Nephron (organoid): ENCODE measurements at regions not wholly inside any gene's neighbourhood (a gene's known extent, or its start where the extent isn't known, plus 50 kb on each side); places are given as distances from the start of the nearest gene placed in this dataset.

Experiments used
- H3K27ac Mint-ChIP-seq, 3 experiments: 2 replicates each; pipeline ENCODE4 v1.8.0; 2020; ENCODE audit warnings: mixed read lengths in 3 of 3, mild to moderate bottlenecking in 2 of 3, moderate library complexity in 1 of 3
- H3K27me3 Mint-ChIP-seq: 2 replicates; pipeline ENCODE4 v1.8.0; 2021; ENCODE audit warnings: low read depth, mild to moderate bottlenecking, moderate library complexity, mixed read lengths
- H3K36me3 Mint-ChIP-seq: 2 replicates; pipeline ENCODE4 v1.8.0; 2020; ENCODE audit warnings: low read depth, mixed read lengths
- H3K4me1 Mint-ChIP-seq: 2 replicates; pipeline ENCODE4 v1.8.0; 2020; ENCODE audit warnings: mixed read lengths
- H3K4me3 Mint-ChIP-seq, 3 experiments: 2 replicates each; pipeline ENCODE4 v1.8.0; 2020; ENCODE audit warnings: mild to moderate bottlenecking in 3 of 3, mixed read lengths in 3 of 3, moderate library complexity in 2 of 3
- H3K9me3 Mint-ChIP-seq: 2 replicates; pipeline ENCODE4 v1.8.0; 2020; ENCODE audit warnings: mixed read lengths
- CTCF ChIP-seq, 3 experiments: fragments of 200-600 bp; sonication (generic); IDR thresholded peaks; one replicate each; pipeline ENCODE4 v1.5.0; 2021; ENCODE audit warnings: antibody characterized with exemption in 3 of 3; ENCODE audit not compliant: unreplicated experiment in 3 of 3

GRCh38 chr11:106379712-106380111 is 302.2 kb downstream of the AASDHPPT start:
- no peak for TF ChIP-seq CTCF (IDR thresholded peaks at IDR 0.05; ENCODE audit: unreplicated experiment in 3 of 3)
- Mint-ChIP-seq H3K27ac (no peak overlapping the region), H3K4me3 (no peak overlapping the region), H3K9me3 (no peaks in the 10 kb centered on the region), H3K27me3 (peaks cover 10% of the 10 kb centered on the region), H3K36me3 (no peaks in the 10 kb centered on the region), H3K4me1 (no peaks in the 10 kb centered on the region)

GRCh38 chr11:106381895-106382294 is 304.4 kb downstream of the AASDHPPT start:
- Mint-ChIP-seq H3K4me3 (no peak overlapping the region), H3K4me1 (no peaks in the 10 kb centered on the region), H3K27me3 (peaks cover 10% of the 10 kb centered on the region), H3K9me3 (peaks cover 4% of the 10 kb centered on the region), H3K27ac (no peak overlapping the region), H3K36me3 (no peaks in the 10 kb centered on the region)
- TF ChIP-seq CTCF (IDR thresholded peaks at IDR 0.05; ENCODE audit: unreplicated experiment in 3 of 3), result no peak

GRCh38 chr11:106384429-106384828 is 307.0 kb downstream of the AASDHPPT start:
- Mint-ChIP-seq H3K36me3 (no peaks in the 10 kb centered on the region), H3K4me3 (no peak overlapping the region), H3K4me1 (no peaks in the 10 kb centered on the region), H3K9me3 (peaks cover 15% of the 10 kb centered on the region), H3K27ac (no peak overlapping the region), H3K27me3 (peaks cover 6% of the 10 kb centered on the region)
- TF ChIP-seq CTCF (IDR thresholded peaks at IDR 0.05; ENCODE audit: unreplicated experiment in 3 of 3), result no peak

- Mint-ChIP-seq H3K9me3 (peaks cover 15% of the 10 kb centered on the region), H3K27me3 (peaks cover 6% of the 10 kb centered on the region), H3K36me3 (no peaks in the 10 kb centered on the region), H3K4me1 (no peaks in the 10 kb centered on the region), H3K4me3 (no peak overlapping the region), H3K27ac (no peak overlapping the region)
- TF ChIP-seq CTCF (IDR thresholded peaks at IDR 0.05; ENCODE audit: unreplicated experiment in 3 of 3), result no peak
These were observed 309.1 kb downstream of the AASDHPPT start for GRCh38 chr11:106386519-106386918.

- Mint-ChIP-seq H3K4me1 (no peaks in the 10 kb centered on the region), H3K4me3 (no peak overlapping the region), H3K9me3 (peaks cover 15% of the 10 kb centered on the region), H3K36me3 (no peaks in the 10 kb centered on the region), H3K27me3 (peaks cover 4% of the 10 kb centered on the region), H3K27ac (no peak overlapping the region)
- TF ChIP-seq CTCF (IDR thresholded peaks at IDR 0.05; ENCODE audit: unreplicated experiment in 3 of 3), result no peak
These were observed 311.6 kb downstream of the AASDHPPT start for GRCh38 chr11:106389101-106389500.

GRCh38 chr11:106390078-106390477 is 312.6 kb downstream of the AASDHPPT start:
- no peaks in the 10 kb centered on the region for H3K36me3 Mint-ChIP-seq
- no peak for TF ChIP-seq CTCF (IDR thresholded peaks at IDR 0.05; ENCODE audit: unreplicated experiment in 3 of 3)
- peaks cover 15% of the 10 kb centered on the region for H3K9me3 Mint-ChIP-seq
- H3K27me3 Mint-ChIP-seq, result peaks cover 6% of the 10 kb centered on the region
- no peaks in the 10 kb centered on the region for H3K4me1 Mint-ChIP-seq
- H3K4me3 Mint-ChIP-seq, result no peak overlapping the region
- no peak overlapping the region for H3K27ac Mint-ChIP-seq
